ENCODE measurements at regions not wholly inside any gene's neighbourhood (a gene's known extent, or its start where the extent isn't known, plus 50 kb on each side); places are given as distances from the start of the nearest gene placed in this dataset.

DNA sequence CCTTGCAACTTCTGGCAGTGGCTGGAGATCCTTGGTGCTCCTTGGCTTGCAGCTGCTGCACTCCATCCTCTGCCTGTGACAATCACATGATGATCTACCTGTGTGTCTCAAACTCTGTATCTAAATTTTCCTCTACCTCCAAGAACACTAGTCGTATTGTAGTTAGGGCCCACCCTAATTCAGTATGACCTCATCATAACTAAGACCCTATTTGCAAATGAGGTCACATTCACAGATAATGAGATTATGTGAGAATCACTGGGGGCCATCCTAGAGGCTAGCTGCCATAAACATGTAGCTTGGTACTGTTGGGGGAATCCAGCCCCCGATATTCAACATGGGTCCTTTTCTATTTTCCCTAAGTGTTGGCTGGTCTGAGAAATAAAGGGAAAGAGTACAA lies 183.0 kb upstream of the SMLR1 start:
- TF ChIP-seq CTCF (IDR thresholded peaks at IDR 0.05) (no peak), SIN3A (IDR thresholded peaks at IDR 0.05; ENCODE audit: borderline replicate concordance, insufficient read depth, low read depth, low read length) (no peak), POLR2AphosphoS5 (IDR thresholded peaks at IDR 0.05; ENCODE audit: low read depth, low read length) (no peak), TCF7L2 (IDR thresholded peaks at IDR 0.05; ENCODE audit: low read depth, low read length) (no peak)
- TF ChIP-seq, protein P1, sequence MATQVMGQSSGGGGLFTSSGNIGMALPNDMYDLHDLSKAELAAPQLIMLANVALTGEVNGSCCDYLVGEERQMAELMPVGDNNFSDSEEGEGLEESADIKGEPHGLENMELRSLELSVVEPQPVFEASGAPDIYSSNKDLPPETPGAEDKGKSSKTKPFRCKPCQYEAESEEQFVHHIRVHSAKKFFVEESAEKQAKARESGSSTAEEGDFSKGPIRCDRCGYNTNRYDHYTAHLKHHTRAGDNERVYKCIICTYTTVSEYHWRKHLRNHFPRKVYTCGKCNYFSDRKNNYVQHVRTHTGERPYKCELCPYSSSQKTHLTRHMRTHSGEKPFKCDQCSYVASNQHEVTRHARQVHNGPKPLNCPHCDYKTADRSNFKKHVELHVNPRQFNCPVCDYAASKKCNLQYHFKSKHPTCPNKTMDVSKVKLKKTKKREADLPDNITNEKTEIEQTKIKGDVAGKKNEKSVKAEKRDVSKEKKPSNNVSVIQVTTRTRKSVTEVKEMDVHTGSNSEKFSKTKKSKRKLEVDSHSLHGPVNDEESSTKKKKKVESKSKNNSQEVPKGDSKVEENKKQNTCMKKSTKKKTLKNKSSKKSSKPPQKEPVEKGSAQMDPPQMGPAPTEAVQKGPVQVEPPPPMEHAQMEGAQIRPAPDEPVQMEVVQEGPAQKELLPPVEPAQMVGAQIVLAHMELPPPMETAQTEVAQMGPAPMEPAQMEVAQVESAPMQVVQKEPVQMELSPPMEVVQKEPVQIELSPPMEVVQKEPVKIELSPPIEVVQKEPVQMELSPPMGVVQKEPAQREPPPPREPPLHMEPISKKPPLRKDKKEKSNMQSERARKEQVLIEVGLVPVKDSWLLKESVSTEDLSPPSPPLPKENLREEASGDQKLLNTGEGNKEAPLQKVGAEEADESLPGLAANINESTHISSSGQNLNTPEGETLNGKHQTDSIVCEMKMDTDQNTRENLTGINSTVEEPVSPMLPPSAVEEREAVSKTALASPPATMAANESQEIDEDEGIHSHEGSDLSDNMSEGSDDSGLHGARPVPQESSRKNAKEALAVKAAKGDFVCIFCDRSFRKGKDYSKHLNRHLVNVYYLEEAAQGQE (IDR thresholded peaks at IDR 0.05; ENCODE audit: insufficient read depth in 1 of 2, low read depth in 2 of 2, low read length in 1 of 2), result no peak
